Medulla oblongata (tissue), 1 donor: ENCODE measurements at regions not wholly inside any gene's neighbourhood (a gene's known extent, or its start where the extent isn't known, plus 50 kb on each side); places are given as distances from the start of the nearest gene placed in this dataset.

Source experiments
- DNase-seq: peaks from one replicate; pipeline ENCODE4 v3.0.0-alpha.2; 2015; ENCODE audit errors: extremely low spot score

DNA sequence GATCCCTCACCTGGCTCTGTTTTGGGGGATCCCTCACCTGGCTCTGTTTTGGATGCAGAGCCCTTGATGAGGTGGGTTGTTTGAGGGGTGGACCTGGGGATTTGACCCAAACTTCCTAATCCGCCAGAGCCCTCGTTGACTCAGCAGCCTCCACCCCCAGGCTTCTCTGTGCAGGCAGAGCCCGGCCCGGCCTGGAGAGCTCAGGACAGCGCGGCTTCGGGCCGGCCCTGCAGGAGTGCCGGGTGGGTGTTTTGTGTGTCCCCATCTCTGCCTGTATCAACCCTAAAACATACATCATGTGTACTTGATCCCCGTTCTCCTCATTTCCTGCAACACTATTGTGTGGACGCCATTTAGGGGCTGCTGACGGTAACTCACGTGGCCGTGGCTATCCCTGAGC, 124.2 kb downstream of the SIK1 start:
- no peak for DNase-seq

GRCh38 chr21:43302062-43302700, 124.8 kb downstream of the SIK1 start:
- no peak for DNase-seq

- DNase-seq, result no peak
These were observed 125.4 kb downstream of the SIK1 start for GRCh38 chr21:43301409-43302061.

GRCh38 chr21:43300496-43301408, 126.2 kb downstream of the SIK1 start:
- no peak for DNase-seq

- no peak for DNase-seq
These were observed 127.3 kb downstream of the SIK1 start for GRCh38 chr21:43299441-43300277.

DNA sequence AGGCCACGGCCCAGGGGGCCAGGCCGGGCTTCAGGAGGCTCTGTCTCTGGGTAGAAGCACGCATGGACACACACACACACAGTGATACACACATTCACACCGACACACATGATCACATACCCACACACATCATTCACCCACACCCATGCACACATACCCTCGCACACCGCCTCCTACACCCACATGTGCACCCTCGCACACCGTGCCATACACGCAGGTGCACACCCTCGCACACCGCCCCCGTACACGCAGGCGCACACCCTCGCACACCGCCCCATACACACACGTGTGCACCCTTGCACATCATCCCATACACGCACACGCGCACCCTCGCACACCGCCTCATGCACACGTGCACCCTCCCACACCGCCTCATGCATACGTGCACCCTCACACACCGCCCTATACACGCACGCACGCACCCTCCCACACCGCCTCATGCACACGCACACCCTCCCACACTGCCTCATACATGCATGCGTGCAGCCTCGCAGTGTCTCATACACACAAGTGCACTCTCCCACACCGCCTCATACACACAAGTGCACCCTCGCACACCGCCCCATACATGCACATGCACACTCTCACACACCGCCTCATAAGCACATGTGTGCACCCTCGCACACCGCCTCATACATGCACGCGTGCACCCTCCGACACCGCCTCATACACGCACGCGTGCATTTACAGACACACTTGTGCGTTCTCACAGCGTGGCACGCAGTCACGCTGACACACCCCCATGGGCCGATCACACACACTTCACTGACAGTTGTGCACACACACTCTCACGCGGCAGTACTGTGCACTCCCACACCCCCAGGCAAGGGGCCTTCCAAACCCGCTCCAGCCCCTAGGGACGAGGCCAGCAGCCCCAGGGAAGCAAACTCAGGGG, 128.1 kb downstream of the SIK1 start:
- DNase-seq, result no peak

DNA sequence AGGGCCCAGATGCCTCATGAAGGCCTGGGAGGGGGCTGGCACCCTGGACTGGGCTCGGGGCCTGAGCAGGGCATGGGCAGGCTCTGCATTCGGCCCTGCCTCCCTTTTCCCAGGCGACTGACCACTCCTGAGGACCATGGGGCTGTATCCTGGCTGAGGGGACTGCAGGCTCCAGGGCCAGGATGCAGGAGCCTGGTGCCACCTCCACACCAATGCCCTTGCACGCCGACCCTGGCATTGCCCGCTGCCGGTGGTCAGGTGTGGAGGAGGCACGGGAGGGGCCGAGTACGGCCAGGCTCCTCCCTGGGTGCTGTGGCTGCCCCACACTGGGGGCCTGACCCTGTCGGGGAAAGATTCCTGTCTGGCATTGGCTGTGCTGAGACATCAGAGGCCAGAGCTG, 128.9 kb downstream of the SIK1 start:
- DNase-seq, result no peak

- no peak for DNase-seq
These were observed 128.7 kb downstream of the CRYAA start for GRCh38 chr21:43297391-43297981.

DNA sequence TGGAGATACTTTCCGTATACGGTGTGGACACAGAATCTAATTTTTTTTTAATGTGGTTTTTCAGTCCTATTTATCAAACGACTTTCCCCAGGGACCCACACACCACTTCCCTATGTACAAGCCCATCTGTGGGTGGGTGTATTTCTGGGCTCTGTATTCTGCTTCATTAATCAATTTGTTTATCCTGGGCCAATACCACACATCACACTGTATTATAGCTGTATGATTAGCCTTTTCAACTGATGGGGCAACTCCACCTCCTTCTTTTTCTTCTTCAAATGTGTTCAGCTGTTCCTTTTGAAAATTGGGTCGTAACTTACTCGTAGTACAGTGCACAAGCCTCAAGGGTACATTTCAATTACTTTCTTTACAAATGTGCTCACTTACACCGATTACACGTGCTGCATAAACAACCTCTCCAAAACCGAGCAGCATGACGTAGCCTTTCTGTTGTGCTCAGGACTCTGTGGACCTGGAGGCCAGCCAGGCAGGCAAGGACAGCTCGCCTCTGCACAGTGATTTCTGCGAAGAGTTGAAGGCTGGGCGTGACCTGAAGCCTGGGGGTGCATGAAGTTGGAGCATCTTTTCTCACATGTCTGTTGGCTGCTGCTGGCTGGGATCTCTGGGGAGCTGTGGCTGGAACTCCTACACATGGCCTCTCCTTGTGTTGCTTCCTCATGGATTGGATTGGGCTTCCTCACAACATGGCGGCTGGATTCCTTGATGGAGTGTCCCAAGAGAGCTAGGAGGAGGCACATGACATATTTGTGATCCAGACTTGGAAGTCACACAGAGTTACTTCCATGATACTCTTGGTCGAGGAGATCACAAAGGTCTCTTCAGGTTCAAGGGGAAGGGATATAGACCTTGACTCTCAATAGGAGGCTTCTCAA, 126.5 kb downstream of the CRYAA start:
- DNase-seq, result no peak

DNA sequence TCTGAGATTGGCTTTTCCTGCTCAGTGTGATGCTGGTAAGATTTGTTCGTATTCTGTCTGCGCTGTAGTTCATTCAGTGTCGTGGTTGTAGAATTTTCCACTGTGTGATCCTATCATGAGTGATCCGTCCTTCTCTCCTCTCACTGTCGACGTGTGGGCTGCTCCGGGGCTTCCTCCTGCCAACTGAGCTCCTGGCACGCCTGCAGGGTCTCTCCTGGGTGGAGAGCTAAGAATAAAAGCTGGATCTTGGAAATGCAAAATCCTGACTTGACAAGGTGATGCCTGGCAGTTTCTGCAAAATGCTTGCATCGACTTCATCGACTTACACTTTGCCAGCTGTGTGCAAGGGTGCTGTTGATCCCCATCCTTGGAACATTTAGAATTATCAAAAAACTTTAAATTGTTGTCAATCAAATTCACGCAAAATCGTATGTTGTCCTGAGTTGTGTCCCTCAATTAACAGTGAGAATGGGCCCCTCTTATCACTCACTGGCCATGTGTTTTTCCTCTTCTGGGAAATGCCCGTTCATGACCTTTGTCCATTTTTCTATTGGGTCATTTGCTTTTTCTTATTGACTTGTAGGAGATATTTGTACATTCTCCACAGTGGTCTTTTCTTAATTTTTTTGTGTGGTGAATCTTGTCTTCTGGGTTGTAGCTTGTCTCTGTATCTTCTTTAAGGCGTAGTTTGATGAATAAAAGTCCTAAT, 125.5 kb downstream of the CRYAA start:
- DNase-seq, result no peak

DNA sequence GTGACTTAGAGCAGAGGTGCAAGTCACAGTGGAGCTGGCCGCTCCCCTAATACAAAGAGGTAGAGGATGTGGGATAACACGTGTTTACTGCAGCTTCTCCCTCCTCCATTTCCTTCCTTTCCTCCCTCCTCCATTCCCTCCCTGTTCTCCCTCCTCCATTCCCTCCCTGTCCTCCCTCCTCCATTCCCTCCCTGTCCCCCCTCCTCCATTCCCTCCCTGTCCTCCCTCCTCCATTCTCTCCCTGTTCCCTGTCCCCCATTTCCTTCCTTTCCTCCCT, 124.0 kb downstream of the CRYAA start:
- no peak for DNase-seq

- no peak for DNase-seq
These were observed 123.4 kb downstream of the CRYAA start for GRCh38 chr21:43292041-43292865.

GRCh38 chr21:43291347-43291950, 122.6 kb downstream of the CRYAA start:
- DNase-seq, result no peak

DNA sequence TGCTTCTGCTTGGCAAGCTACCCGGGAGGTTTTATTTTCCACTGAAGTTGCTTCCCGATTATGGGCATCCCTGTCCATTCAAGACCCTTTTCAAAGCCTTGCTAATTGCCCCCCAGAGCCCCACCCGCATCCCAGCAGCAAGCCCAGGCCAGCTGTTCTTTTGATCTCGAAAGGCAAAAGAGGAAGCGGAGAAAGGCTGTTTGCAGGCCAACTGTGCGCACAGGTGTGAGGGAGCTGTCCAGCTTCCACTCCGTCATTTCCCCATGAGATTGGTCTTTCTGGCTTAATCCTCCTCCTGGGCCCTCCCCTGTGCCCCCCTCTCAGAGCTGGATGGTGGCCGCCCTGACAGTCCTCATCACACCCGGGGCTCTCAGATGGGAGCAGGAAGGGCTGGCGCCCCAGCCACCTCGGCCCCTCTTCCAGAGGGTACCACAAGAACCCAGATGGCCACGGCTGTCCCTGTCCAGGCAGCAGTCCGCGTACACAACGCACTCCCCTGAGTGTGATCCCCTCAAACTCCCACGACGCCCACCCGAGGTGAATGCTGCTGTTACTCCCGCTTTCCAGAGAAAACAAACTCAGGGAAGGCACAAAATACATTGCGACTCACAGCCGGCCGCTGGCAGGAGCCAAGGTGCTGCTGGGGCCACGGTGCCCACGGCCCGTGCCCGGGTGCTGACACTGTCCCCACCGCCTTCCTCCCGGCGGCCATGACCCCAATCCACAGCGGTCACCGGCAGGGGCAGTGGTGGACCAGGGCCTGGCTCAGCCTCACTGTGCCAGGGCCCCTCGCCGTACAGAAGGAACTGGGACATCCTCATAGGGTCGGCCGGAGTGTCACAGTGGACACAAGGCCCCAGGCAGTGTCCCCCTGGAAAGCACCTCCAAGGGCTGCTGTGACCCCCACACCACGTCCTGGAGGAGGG, 121.9 kb downstream of the CRYAA start:
- DNase-seq, result no peak

DNA sequence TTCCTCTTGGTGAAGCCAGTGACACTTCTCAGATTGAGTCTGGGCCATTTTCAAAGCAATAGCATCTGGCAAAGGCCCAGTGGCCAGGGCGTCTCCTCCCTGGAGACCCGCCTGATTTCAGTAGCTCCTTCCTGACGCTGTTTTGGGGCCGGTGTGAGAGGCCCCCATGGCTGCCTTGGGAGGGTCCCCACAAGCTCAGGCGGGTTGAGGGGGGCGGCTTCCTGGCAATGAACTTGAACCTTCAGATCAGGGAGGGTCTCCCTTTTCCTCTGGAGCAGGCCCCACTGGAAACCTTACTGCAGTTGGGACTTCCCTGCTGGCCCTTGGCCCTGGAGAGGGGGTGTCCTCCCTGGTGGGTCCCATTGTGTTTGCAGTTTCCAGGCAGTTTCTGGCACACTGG, 121.2 kb downstream of the CRYAA start:
- no peak for DNase-seq

DNA sequence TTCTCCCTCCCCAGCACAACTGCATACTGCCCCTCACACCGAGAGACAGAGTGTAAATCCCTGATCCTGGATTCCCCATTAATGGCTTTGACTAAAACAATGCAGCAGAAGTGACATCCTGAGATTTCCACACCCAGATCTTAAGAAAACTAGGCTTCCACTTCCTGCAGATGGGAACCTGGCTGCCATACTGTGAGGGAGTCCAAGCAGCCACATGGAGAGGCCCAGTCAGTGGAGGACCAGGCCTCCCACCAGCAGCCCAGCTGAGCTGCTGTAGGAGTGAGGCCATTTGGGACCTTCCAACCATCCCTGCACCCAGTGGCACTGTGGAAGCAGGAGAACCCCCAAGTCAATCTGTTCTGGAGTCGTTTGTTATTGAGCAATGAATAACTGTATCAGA, 120.6 kb downstream of the CRYAA start:
- no peak for DNase-seq
